IMR-90 (cell line): ENCODE measurements at regions not wholly inside any gene's neighbourhood (a gene's known extent, or its start where the extent isn't known, plus 50 kb on each side); places are given as distances from the start of the nearest gene placed in this dataset.

ENCODE experiments used
- ATAC-seq: fragments of 200-7000 bp; cut with Tn5 transposase; 2 replicates; pipeline ENCODE4 v1.9.1; 2020; ENCODE audit warnings: low read depth, mild to moderate bottlenecking, moderate library complexity
- BruUV-seq: library from RNA; stranded (reverse); fragments of 400-500 nt; replicated peaks from 2 replicates; lab custom pipeline; 2021; lab: Mats Ljungman, UMichigan
- CTCF ChIA-PET: fragments of 300-600 bp; formaldehyde crosslinking; extraction: SDS; loops from one replicate; lab custom pipeline; 2021; ENCODE audit warnings: antibody characterized with exemption; lab: Yijun Ruan, JAX
- POLR2A ChIA-PET: fragments of 300-600 bp; sonication (Branson Sonifier 250); formaldehyde crosslinking; loops from one replicate; lab custom pipeline; 2022; ENCODE audit warnings: antibody characterized with exemption; ENCODE audit not compliant: unreplicated experiment; lab: Charles Lee
- DNase-seq: peaks from one replicate; pipeline ENCODE4 v3.0.0; 2013
- H2AFZ ChIP-seq: replicated peaks from 2 replicates; pipeline ENCODE3; 2013; ENCODE audit warnings: low read length, mild to moderate bottlenecking; ENCODE audit not compliant: poor library complexity
- H2AK5ac ChIP-seq: 2 replicates; pipeline ENCODE4 v1.6.1; 2013; ENCODE audit warnings: low read depth, low read length, inconsistent platforms
- H2AK9ac ChIP-seq: replicated peaks from 2 replicates; pipeline ENCODE3; 2013; ENCODE audit warnings: mild to moderate bottlenecking, low read depth, low read length, moderate library complexity; ENCODE audit not compliant: poor library complexity
- H2BK120ac ChIP-seq: 2 replicates; pipeline ENCODE4 v1.6.1; 2013; ENCODE audit warnings: low read depth, low read length, inconsistent platforms
- H2BK15ac ChIP-seq: 3 replicates; pipeline ENCODE4 v1.6.1; 2013; ENCODE audit warnings: low read depth, low read length, inconsistent platforms
- H2BK20ac ChIP-seq: 2 replicates; pipeline ENCODE4 v1.6.1; 2013; ENCODE audit warnings: low read depth, mild to moderate bottlenecking, inconsistent platforms, low read length, moderate library complexity
- H2BK5ac ChIP-seq: 2 replicates; pipeline ENCODE4 v1.6.1; 2013; ENCODE audit warnings: mild to moderate bottlenecking, low read depth, low read length, inconsistent platforms; ENCODE audit not compliant: poor library complexity, severe bottlenecking
- H3K14ac ChIP-seq: replicated peaks from 2 replicates; pipeline ENCODE4 v1.6.1; 2013; ENCODE audit warnings: low read depth, low read length, inconsistent platforms
- H3K18ac ChIP-seq: 2 replicates; pipeline ENCODE4 v1.6.1; 2013; ENCODE audit warnings: low read depth, low read length, control low read depth
- H3K23ac ChIP-seq: 2 replicates; pipeline ENCODE4 v1.6.1; 2013; ENCODE audit warnings: low read depth, low read length, inconsistent platforms
- H3K27ac ChIP-seq: 2 replicates; pipeline ENCODE4 v1.5.1; 2013; ENCODE audit warnings: mild to moderate bottlenecking, control low read depth, low read length; ENCODE audit not compliant: insufficient read depth
- H3K27me3 ChIP-seq: 2 replicates; pipeline ENCODE4 v1.6.1; 2013; ENCODE audit warnings: low read length; ENCODE audit not compliant: control insufficient read depth, insufficient read depth
- H3K36me3 ChIP-seq: 2 replicates; pipeline ENCODE4 v1.6.1; 2013; ENCODE audit warnings: low read length, mixed read lengths; ENCODE audit not compliant: control insufficient read depth, insufficient read depth
- H3K4ac ChIP-seq: 2 replicates; pipeline ENCODE4 v1.6.1; 2013; ENCODE audit warnings: low read depth, low read length, inconsistent platforms
- H3K4me1 ChIP-seq: 2 replicates; pipeline ENCODE4 v1.6.1; 2013; ENCODE audit warnings: low read length, mixed read lengths; ENCODE audit not compliant: control insufficient read depth, insufficient read depth
- H3K4me2 ChIP-seq: 2 replicates; pipeline ENCODE4 v1.6.1; 2013; ENCODE audit warnings: low read depth, mild to moderate bottlenecking, control low read depth, low read length, moderate library complexity
- H3K4me3 ChIP-seq: 2 replicates; pipeline ENCODE4 v1.5.1; 2013; ENCODE audit warnings: low read depth, mild to moderate bottlenecking, control low read depth, low read length, moderate library complexity; ENCODE audit not compliant: insufficient read depth
- H3K56ac ChIP-seq: 2 replicates; pipeline ENCODE4 v1.6.1; 2013; ENCODE audit warnings: low read length, inconsistent platforms; ENCODE audit not compliant: insufficient read depth; ENCODE audit errors: extremely low read depth
- H3K79me1 ChIP-seq, 2 experiments: 2 replicates each; pipeline ENCODE4 v1.6.1; 2013; ENCODE audit warnings: low read length in 2 of 2, inconsistent platforms in 1 of 2, low read depth in 1 of 2
- H3K9ac ChIP-seq: 2 replicates; pipeline ENCODE4 v1.6.1; 2013; ENCODE audit warnings: low read depth, low read length, control low read depth
- H3K9me1 ChIP-seq: 2 replicates; pipeline ENCODE4 v1.6.1; 2013; ENCODE audit warnings: low read length, inconsistent platforms; ENCODE audit not compliant: insufficient read depth
- H3K9me3 ChIP-seq: 2 replicates; pipeline ENCODE4 v1.6.1; 2013; ENCODE audit warnings: low read length; ENCODE audit not compliant: control insufficient read depth, insufficient read depth
- H4K20me1 ChIP-seq: 2 replicates; pipeline ENCODE4 v1.6.1; 2013; ENCODE audit warnings: low read length, inconsistent platforms; ENCODE audit not compliant: insufficient read depth
- H4K5ac ChIP-seq: 2 replicates; pipeline ENCODE4 v1.6.1; 2013; ENCODE audit warnings: mild to moderate bottlenecking, low read depth, low read length, control low read depth
- H4K8ac ChIP-seq, 2 experiments: 2 replicates each; pipeline ENCODE4 v1.6.1; 2013; ENCODE audit warnings: low read depth in 2 of 2, low read length in 2 of 2, control low read depth in 1 of 2, inconsistent platforms in 1 of 2
- H4K91ac ChIP-seq: 2 replicates; pipeline ENCODE4 v1.6.1; 2013; ENCODE audit warnings: low read depth, low read length, inconsistent platforms; ENCODE audit not compliant: insufficient read depth
- CHD1 ChIP-seq: IDR thresholded peaks from 2 replicates; pipeline ENCODE4 v1.6.1; 2012; ENCODE audit warnings: low read depth, low read length, improper control_type of control experiment
- ELK1 ChIP-seq: fragments of 150-350 bp; IDR thresholded peaks from 2 replicates; pipeline ENCODE4 v1.6.1; 2016; ENCODE audit warnings: low read depth, mild to moderate bottlenecking, low read length, moderate library complexity, borderline replicate concordance
- MAFK ChIP-seq: IDR thresholded peaks from 2 replicates; pipeline ENCODE4 v1.6.1; 2012; ENCODE audit warnings: low read depth, low read length, improper control_type of control experiment
- NFE2L2 ChIP-seq: fragments of 150-350 bp; IDR thresholded peaks from 2 replicates; pipeline ENCODE4 v1.6.1; 2016; ENCODE audit warnings: low read depth, mild to moderate bottlenecking, low read length
- RAD21 ChIP-seq: IDR thresholded peaks from 2 replicates; pipeline ENCODE4 v1.6.1; 2012; ENCODE audit warnings: low read length, improper control_type of control experiment
- RCOR1 ChIP-seq: IDR thresholded peaks from 2 replicates; pipeline ENCODE4 v1.6.1; 2012; ENCODE audit warnings: mild to moderate bottlenecking, low read length, improper control_type of control experiment; ENCODE audit not compliant: insufficient replicate concordance
- RFX5 ChIP-seq: IDR thresholded peaks from 2 replicates; pipeline ENCODE4 v1.8.0; 2012; ENCODE audit warnings: low read depth, mild to moderate bottlenecking, low read length, moderate library complexity
- SMC3 ChIP-seq: fragments of 150-350 bp; IDR thresholded peaks from 2 replicates; pipeline ENCODE4 v1.6.1; 2016; ENCODE audit warnings: low read depth, mild to moderate bottlenecking, antibody characterized with exemption, low read length, moderate library complexity
- WGBS, 2 experiments: methylation state at CpG; one replicate each; pipeline versions ENCODE4 v1.1.5 to v1.1.7; 2013; ENCODE audit warnings: missing lambda C conversion rate in 2 of 2; ENCODE audit not compliant: insufficient read length in 1 of 2; ENCODE audit errors: extremely low coverage in 2 of 2; 5-methylcytosine and 5-hydroxymethylcytosine counted together
- dilution Hi-C: fragments of 300-500 bp; cut with HindIII; formaldehyde crosslinking; loops from one replicate; pipeline ENCODE4 v1.14.3; 2018; ENCODE audit warnings: low sequenced_read_pairs; ENCODE audit not compliant: unreplicated experiment
- in situ Hi-C: fragments of 300-500 bp; cut with MboI; formaldehyde crosslinking; loops from 3 replicates; pipeline ENCODE4 v1.14.3; 2019; ENCODE audit warnings: low sequenced_read_pairs, inconsistent platforms, mixed read lengths
- intact Hi-C: fragments of 100-400 bp; cut with micrococcal nuclease; formaldehyde crosslinking; loops from 2 replicates; pipeline ENCODE4 v1.10.0; 2022
- TF ChIP-seq, protein P1 (sequence below): fragments of 150-350 bp; IDR thresholded peaks from 2 replicates; pipeline ENCODE4 v1.6.1; 2017; ENCODE audit warnings: mild to moderate bottlenecking, antibody characterized with exemption, low read length, low read depth

DNA sequence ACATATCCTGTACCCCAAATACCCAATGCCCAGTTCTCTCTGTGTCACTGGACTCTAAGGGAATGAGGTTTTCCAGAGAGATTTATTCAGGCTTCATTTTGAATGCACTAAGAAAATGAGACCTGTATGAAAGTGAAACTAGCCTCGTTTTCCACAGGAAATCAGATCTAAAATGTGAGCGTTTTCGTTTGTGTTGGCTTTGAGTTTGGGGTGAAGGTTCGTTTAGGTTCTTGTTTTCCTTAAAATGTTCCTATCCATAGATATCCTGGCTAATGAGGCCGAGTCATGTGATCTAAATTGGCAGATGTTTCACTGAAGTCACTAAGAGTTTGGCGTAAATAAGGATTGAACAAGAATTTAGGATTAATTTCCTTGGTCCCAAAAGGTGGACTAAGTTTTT, 90.9 kb upstream of the BMPER start:
- WGBS, 2 experiments: no CpG with 5 or more reads among the region's 6 CpGs
- no peak for TF ChIP-seq NFE2L2
- TF ChIP-seq MAFK: no peak
- no peak for TF ChIP-seq ELK1
- TF ChIP-seq, protein P1, sequence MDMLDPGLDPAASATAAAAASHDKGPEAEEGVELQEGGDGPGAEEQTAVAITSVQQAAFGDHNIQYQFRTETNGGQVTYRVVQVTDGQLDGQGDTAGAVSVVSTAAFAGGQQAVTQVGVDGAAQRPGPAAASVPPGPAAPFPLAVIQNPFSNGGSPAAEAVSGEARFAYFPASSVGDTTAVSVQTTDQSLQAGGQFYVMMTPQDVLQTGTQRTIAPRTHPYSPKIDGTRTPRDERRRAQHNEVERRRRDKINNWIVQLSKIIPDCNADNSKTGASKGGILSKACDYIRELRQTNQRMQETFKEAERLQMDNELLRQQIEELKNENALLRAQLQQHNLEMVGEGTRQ: no peak
- no peak for TF ChIP-seq RFX5
- no peak for TF ChIP-seq RAD21
- TF ChIP-seq RCOR1: no peak
- no peak for TF ChIP-seq SMC3
- TF ChIP-seq CHD1: no peak
- no peak overlapping the region for H4K8ac ChIP-seq
- H3K36me3 ChIP-seq: no peaks in the 10 kb centered on the region
- no peak overlapping the region for H4K5ac ChIP-seq
- no peak overlapping the region for H3K9ac ChIP-seq
- DNase-seq: no peak
- no peaks in the 10 kb centered on the region for H3K9me3 ChIP-seq
- H2BK15ac ChIP-seq: no peak overlapping the region
- no peak overlapping the region for H2AK5ac ChIP-seq
- no peaks in the 10 kb centered on the region for H3K79me1 ChIP-seq
- H3K4me3 ChIP-seq: no peak overlapping the region
- dilution Hi-C loops: no loop called here
- no peak overlapping the region for H3K4ac ChIP-seq
- no peaks in the 10 kb centered on the region for H3K9me1 ChIP-seq
- POLR2A ChIA-PET: no interaction called here
- H3K27ac ChIP-seq: no peak overlapping the region
- no TSS peak for BruUV-seq
- peak overlapping the region; percentile 59; the same call in 1 of the 2 replicates for H3K4me2 ChIP-seq
- no peak overlapping the region for H2BK20ac ChIP-seq
- no peak overlapping the region for H2AFZ ChIP-seq
- no peak overlapping the region for H3K56ac ChIP-seq
- H2AK9ac ChIP-seq: no peak overlapping the region
- H4K20me1 ChIP-seq: no peaks in the 10 kb centered on the region
- no peak overlapping the region for H3K23ac ChIP-seq
- in situ Hi-C loops: no loop called here
- ATAC-seq: no peak
- CTCF ChIA-PET: no interaction called here
- H4K91ac ChIP-seq: no peak overlapping the region
- no peak overlapping the region for H3K18ac ChIP-seq
- intact Hi-C loops: no loop called here
- H2BK5ac ChIP-seq: no peak overlapping the region
- H3K14ac ChIP-seq: no peak overlapping the region
- H3K27me3 ChIP-seq: no peaks in the 10 kb centered on the region; the same call in 1 of the 2 replicates
- H3K4me1 ChIP-seq: no peaks in the 10 kb centered on the region
- no peak overlapping the region for H2BK120ac ChIP-seq
